ENCODE measurements at regions not wholly inside any gene's neighbourhood (a gene's known extent, or its start where the extent isn't known, plus 50 kb on each side); places are given as distances from the start of the nearest gene placed in this dataset.

DNA sequence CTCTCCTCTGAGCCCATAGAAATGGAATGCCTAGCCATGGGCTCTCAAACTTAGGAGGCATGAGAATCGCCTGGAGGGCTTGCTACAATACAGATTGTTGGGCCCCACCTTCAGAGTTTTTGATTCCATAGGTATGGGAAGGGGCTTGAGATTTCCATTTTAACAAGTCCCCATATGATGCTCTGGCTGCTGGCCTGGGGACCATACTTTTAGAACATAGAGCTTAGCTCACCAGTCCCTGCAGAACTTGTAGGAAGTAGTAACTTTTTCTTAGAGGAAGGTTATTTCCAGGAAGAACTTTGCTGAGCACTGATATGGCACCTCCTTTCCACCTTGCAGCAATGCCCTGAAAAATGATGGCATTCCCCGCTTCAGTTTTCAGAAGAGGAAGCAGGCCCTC, 177.0 kb upstream of the ZMIZ1 start:
- no peak for TF ChIP-seq CTCF (IDR thresholded peaks at IDR 0.05)
- TF ChIP-seq EZH2 (IDR thresholded peaks at IDR 0.05; ENCODE audit: borderline replicate concordance, insufficient read depth, low read depth, low read length, poor library complexity, severe bottlenecking), result no peak
